IMR-90 (cell line): ENCODE measurements at regions not wholly inside any gene's neighbourhood (a gene's known extent, or its start where the extent isn't known, plus 50 kb on each side); places are given as distances from the start of the nearest gene placed in this dataset.

Experiments used
- CEBPB ChIP-seq: IDR thresholded peaks from 2 replicates; pipeline ENCODE4 v1.6.1; 2012; ENCODE audit warnings: low read depth, low read length, improper control_type of control experiment
- CHD1 ChIP-seq: IDR thresholded peaks from 2 replicates; pipeline ENCODE4 v1.6.1; 2012; ENCODE audit warnings: low read depth, low read length, improper control_type of control experiment
- CTCF ChIP-seq: conservative IDR thresholded peaks from 2 replicates; pipeline ENCODE4 v1.5.1; 2012; ENCODE audit warnings: mild to moderate bottlenecking, low read depth, low read length, improper control_type of control experiment
- FOS ChIP-seq: fragments of 150-350 bp; IDR thresholded peaks from 2 replicates; pipeline ENCODE4 v1.6.1; 2016; ENCODE audit warnings: low read depth, low read length
- MAZ ChIP-seq: IDR thresholded peaks from 2 replicates; pipeline ENCODE4 v1.6.1; 2012; ENCODE audit warnings: low read depth, mild to moderate bottlenecking, low read length, improper control_type of control experiment, moderate library complexity, borderline replicate concordance
- MXI1 ChIP-seq: IDR thresholded peaks from 2 replicates; pipeline ENCODE4 v1.6.1; 2012; ENCODE audit warnings: low read depth, mild to moderate bottlenecking, low read length, moderate library complexity, borderline replicate concordance
- NFE2L2 ChIP-seq: fragments of 150-350 bp; IDR thresholded peaks from 2 replicates; pipeline ENCODE4 v1.6.1; 2016; ENCODE audit warnings: low read depth, mild to moderate bottlenecking, low read length
- POLR2A ChIP-seq: IDR thresholded peaks from 2 replicates; pipeline ENCODE4 v1.6.1; 2012; ENCODE audit warnings: mild to moderate bottlenecking, low read depth, low read length
- RAD21 ChIP-seq: IDR thresholded peaks from 2 replicates; pipeline ENCODE4 v1.6.1; 2012; ENCODE audit warnings: low read length, improper control_type of control experiment
- RFX5 ChIP-seq: IDR thresholded peaks from 2 replicates; pipeline ENCODE4 v1.8.0; 2012; ENCODE audit warnings: low read depth, mild to moderate bottlenecking, low read length, moderate library complexity
- SMC3 ChIP-seq: fragments of 150-350 bp; IDR thresholded peaks from 2 replicates; pipeline ENCODE4 v1.6.1; 2016; ENCODE audit warnings: low read depth, mild to moderate bottlenecking, antibody characterized with exemption, low read length, moderate library complexity
- USF2 ChIP-seq: fragments of 150-350 bp; IDR thresholded peaks from 2 replicates; pipeline ENCODE4 v1.6.1; 2017; ENCODE audit warnings: mild to moderate bottlenecking, antibody characterized with exemption, low read length, low read depth

- no peak for TF ChIP-seq CTCF
- no peak for TF ChIP-seq POLR2A
- no peak for TF ChIP-seq SMC3
- no peak for TF ChIP-seq USF2
- TF ChIP-seq FOS, result no peak
- TF ChIP-seq RFX5, result no peak
- no peak for TF ChIP-seq CEBPB
- TF ChIP-seq NFE2L2, result no peak
- no peak for TF ChIP-seq MAZ
- TF ChIP-seq MXI1, result no peak
- TF ChIP-seq CHD1, result no peak
- no peak for TF ChIP-seq RAD21
These were observed 315.4 kb upstream of the JARID2 start for GRCh38 chr6:14930366-14930989.
